Ovary (tissue), 7 donors: ENCODE measurements at regions not wholly inside any gene's neighbourhood (a gene's known extent, or its start where the extent isn't known, plus 50 kb on each side); places are given as distances from the start of the nearest gene placed in this dataset.
"Not testable (repeated sequence)": the region's sequence is repeated elsewhere in the genome, so short reads cannot be mapped to it uniquely, and the experiment has no call there.

Source experiments
- DNase-seq, 5 donors: peaks; one replicate each; pipeline ENCODE4 v3.0.0-alpha.2; 2019 to 2020
- H3K27ac ChIP-seq, 2 donors: fragments of 200-600 bp; one replicate each; pipeline versions ENCODE4 v1.5.1 to v1.8.0; 2019 to 2022
- H3K27me3 ChIP-seq: fragments of 200-600 bp; one replicate; pipeline ENCODE4 v1.8.0; 2022
- H3K36me3 ChIP-seq: fragments of 200-600 bp; sonication (generic); one replicate; pipeline ENCODE4 v1.5.1; 2019
- H3K4me1 ChIP-seq: one replicate; pipeline ENCODE4 v1.8.1; 2013; ENCODE audit warnings: mild to moderate bottlenecking, moderate library complexity; ENCODE audit not compliant: insufficient read depth
- H3K4me3 ChIP-seq: fragments of 200-600 bp; sonication (generic); one replicate; pipeline ENCODE4 v1.5.1; 2017
- H3K9me3 ChIP-seq, 2 donors: fragments of 200-600 bp in 1 of 2; sonication (generic) in 1 of 2; one replicate each; pipeline versions ENCODE4 v1.5.1 to v1.8.1; 2013 to 2019; ENCODE audit warnings: mild to moderate bottlenecking in 1 of 2, moderate library complexity in 1 of 2
- EP300 ChIP-seq: sonication (generic); formaldehyde crosslinking; IDR thresholded peaks from one replicate; pipeline ENCODE4 v1.6.1; 2017; ENCODE audit warnings: antibody characterized with exemption
- POLR2A ChIP-seq: fragments of 450-650 bp; IDR thresholded peaks from one replicate; pipeline ENCODE4 v1.6.1; 2017; ENCODE audit warnings: antibody characterized with exemption, mild to moderate bottlenecking, moderate library complexity
- WGBS, 3 donors: extraction: QIAGEN DNeasy Blood & Tissue Kit in 1 of 3; methylation state at CpG; one replicate each; pipeline versions ENCODE4 v1.1.5 to v1.1.7; 2013 to 2017; 5-methylcytosine and 5-hydroxymethylcytosine counted together
- intact Hi-C, 4 donors: fragments of 100-400 bp; cut with DNase I; formaldehyde crosslinking; loops; one replicate each; pipeline versions ENCODE4 v1.11.0 to v1.15.1; 2022 to 2023
- TF ChIP-seq, protein P1 (sequence below), 3 donors: fragments of 450-650 bp in 2 of 3; fragments of 200-600 bp in 1 of 3; IDR thresholded peaks; one replicate each; pipeline versions ENCODE4 v1.5.1 to v1.8.0; 2016 to 2022; ENCODE audit warnings: antibody characterized with exemption in 3 of 3, mild to moderate bottlenecking in 1 of 3
- donor health status: DM: no; HTN: no; CAD: no; lungs with moderate emphysema.
- donor health status: DM: no; HTN: no; CAD: no.
- donor health status: Bipolar disorder and iron deficiency.
- donor health status: DM: no; HTN: no; CAD: no.
- donor health status: DM: yes; HTN: yes; CAD: no.

DNA sequence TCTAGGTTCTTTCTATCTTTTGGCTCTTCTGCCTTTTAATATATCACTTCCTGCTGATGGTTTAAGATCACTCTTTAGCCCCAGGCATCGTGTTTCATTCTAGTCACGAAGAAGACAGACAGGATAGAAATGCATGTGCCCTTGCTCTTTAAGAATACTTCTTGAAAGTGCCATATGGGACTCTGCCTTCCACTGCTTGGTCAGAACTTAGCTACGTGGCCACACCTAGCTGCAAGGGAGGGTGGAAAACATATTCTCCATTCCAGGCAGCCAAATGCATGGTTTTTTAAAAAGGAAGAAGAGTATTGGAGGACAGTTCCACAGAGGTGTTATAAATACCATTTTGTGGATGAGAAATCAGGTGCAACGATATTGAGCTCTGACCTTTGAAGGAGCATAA is 143.3 kb downstream of the KLRB1 start:
- 74 to 84% (median 82%) methylated on average over 4 of the region's 4 CpGs for WGBS, 3 donors
- H3K27me3 ChIP-seq = no peaks in the 10 kb centered on the region
- TF ChIP-seq EP300 = no peak
- TF ChIP-seq POLR2A = no peak
- TF ChIP-seq, protein P1, sequence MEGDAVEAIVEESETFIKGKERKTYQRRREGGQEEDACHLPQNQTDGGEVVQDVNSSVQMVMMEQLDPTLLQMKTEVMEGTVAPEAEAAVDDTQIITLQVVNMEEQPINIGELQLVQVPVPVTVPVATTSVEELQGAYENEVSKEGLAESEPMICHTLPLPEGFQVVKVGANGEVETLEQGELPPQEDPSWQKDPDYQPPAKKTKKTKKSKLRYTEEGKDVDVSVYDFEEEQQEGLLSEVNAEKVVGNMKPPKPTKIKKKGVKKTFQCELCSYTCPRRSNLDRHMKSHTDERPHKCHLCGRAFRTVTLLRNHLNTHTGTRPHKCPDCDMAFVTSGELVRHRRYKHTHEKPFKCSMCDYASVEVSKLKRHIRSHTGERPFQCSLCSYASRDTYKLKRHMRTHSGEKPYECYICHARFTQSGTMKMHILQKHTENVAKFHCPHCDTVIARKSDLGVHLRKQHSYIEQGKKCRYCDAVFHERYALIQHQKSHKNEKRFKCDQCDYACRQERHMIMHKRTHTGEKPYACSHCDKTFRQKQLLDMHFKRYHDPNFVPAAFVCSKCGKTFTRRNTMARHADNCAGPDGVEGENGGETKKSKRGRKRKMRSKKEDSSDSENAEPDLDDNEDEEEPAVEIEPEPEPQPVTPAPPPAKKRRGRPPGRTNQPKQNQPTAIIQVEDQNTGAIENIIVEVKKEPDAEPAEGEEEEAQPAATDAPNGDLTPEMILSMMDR (IDR thresholded peaks at IDR 0.05) = no peak
- intact Hi-C loops = loop anchor here in 1 of 4 donors (10.0 kb wide), 1 partner anchor 130 kb away; no protein-coding TSS in a partner anchor
- no peak overlapping the region for H3K27ac ChIP-seq
- H3K9me3 ChIP-seq = no peaks in the 10 kb centered on the region
- H3K36me3 ChIP-seq = no peaks in the 10 kb centered on the region
- no peak overlapping the region for H3K4me3 ChIP-seq
- no peak for DNase-seq
- H3K4me1 ChIP-seq = no peaks in the 10 kb centered on the region

DNA sequence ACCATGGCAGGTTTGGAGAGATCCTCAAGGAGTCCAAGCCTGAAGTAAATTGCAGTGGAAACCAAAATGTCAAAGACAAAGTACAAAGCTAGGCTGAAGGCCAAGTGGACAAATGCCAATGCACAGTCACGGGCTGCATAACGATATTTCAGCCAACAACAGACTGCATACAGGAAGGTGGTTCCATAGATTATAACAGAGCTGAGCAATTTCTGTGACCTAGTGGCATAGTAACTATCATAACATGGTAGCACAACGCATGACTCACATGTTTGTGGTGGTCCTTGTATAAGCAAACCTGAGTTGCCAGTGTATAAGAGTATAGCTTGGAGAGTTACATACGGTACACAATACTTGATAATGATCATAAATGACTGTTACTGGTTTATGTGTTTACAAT is 152.2 kb downstream of the KLRB1 start:
- intact Hi-C loops, H3K36me3 ChIP-seq, H3K27ac ChIP-seq, H3K4me3 ChIP-seq, DNase-seq, H3K4me1 ChIP-seq, H3K9me3 ChIP-seq, H3K27me3 ChIP-seq: not testable (repeated sequence)
- 31 to 33% (median 32%) methylated on average over 4 of the region's 4 CpGs for WGBS, 3 donors

DNA sequence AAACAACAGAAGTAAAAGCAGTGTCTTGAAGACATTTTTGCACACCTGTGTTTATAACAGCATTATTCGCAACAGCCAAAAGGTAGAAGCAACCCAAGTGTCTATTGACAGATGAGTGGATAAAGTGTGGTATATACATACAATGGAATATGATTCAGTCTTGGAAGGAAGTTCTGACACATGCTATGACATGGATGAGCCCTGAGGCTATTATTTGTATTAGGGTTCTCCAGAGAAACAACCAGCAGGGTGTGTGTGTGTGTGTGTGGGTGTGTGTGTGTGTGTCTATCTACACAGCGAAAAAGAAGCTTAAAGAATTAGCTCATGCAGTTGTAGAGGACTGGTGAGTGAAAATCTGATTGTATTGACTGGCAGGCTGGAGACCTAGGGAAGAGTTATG is 153.7 kb downstream of the KLRB1 start:
- H3K27me3 ChIP-seq, H3K27ac ChIP-seq, H3K4me3 ChIP-seq, intact Hi-C loops, H3K36me3 ChIP-seq, H3K9me3 ChIP-seq, H3K4me1 ChIP-seq, DNase-seq: not testable (repeated sequence)
- 89 to 99% (median 96%) methylated on average over 2 of the region's 2 CpGs for WGBS, 3 donors

DNA sequence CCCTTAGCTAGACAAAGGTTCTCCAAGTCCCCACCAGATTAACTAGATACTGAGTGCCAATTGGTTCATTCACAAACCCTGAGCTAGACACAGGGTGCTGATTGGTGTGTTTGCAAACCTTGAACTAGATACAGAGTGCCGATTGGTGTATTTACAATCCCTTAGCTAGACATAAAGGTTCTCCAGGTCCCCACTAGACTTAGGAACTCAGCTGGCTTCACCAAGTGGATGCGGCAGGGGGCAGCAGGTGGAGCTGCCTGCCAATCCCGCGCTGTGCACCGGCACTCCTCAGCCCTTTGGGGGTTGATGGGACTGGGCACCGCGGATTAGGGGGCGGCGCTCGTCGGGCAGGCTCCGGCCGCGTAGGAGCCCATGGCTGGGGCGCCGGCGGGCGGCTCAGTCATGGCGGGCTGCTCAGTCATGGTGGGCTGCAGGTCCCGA is 157.6 kb downstream of the KLRB1 start:
- intact Hi-C loops, H3K27me3 ChIP-seq, H3K36me3 ChIP-seq, H3K27ac ChIP-seq, H3K4me3 ChIP-seq, DNase-seq, H3K9me3 ChIP-seq, H3K4me1 ChIP-seq: not testable (repeated sequence)
- WGBS, 3 donors = 68 to 91% (median 87%) methylated on average over 12 to 20 of the region's 20 CpGs

DNA sequence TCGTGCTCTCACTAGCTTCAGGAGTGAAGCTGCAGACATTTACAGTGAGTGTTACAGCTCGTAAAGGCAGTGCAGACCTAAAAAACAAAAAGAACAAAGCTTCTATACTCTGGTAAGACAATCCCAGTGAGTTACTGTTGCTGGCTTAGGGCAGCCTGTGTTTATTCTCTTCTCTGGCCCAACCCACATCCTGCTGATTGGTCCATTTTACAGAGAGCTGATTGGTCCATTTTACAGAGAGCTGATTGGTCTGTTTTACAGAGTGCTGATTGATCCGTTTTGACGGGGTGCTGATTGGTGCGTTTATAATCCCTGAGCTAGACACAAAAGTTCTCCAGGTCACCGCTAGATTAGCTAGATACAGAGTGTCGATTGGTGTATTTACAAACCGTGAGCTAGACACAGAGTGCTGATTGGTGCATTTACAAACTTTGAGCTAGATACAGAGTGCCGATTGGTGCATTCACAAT is 158.0 kb downstream of the KLRB1 start:
- H3K27me3 ChIP-seq, H3K36me3 ChIP-seq, H3K9me3 ChIP-seq, H3K4me1 ChIP-seq, H3K27ac ChIP-seq, H3K4me3 ChIP-seq, DNase-seq, intact Hi-C loops: not testable (repeated sequence)
- WGBS, 3 donors = 84 to 88% (median 87%) methylated on average over 9 of the region's 9 CpGs

DNA sequence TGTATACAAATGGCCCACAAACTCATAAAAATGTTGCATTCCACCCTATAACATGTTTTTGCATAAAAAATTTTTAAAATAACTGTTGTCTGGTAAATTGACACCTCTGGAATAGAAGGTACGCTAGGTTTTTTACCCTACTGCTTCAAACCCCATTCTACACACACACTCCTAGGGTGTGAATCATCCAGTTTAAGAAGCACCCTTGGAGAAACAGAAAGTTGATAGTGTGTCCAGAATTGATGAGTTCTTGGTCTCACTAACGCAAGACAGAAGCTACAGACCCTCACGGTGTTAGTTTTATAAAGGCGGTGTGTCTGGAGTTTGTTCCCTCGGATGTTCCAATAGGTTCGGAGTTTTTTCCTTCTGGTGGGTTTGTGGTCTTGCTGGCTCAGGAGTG is 158.5 kb downstream of the KLRB1 start:
- intact Hi-C loops = no loop called here
- Histone ChIP-seq H3K27me3 (no peaks in the 10 kb centered on the region), H3K9me3 (no peaks in the 10 kb centered on the region), H3K36me3 (no peaks in the 10 kb centered on the region), H3K4me3 (no peak overlapping the region), H3K4me1 (peaks cover 1% of the 10 kb centered on the region), H3K27ac (no peak overlapping the region)
- TF ChIP-seq EP300 (no peak), POLR2A (no peak)
- TF ChIP-seq, protein P1 (IDR thresholded peaks at IDR 0.05) = no peak
- WGBS, 3 donors = 67 to 73% (median 71%) methylated on average over 6 of the region's 6 CpGs
- no peak for DNase-seq

DNA sequence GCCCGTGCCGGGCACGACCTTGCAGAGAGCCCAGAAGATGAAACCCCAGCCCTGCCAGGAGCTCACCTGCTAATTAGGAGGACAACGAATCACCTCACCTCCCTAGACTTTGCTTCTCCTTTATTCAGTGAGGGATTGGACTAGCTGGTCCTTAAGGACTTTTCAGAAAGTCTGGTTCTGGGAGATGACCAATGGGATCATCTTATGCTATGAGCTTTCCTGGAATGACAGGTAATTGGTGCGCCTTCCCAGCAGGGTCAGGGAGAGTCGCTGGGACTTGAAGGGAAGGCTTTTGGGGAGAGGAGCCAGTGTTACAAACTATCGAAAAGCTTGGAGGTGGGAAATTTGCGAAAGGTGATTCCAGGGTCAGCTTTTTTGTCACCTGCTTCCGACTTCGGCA is 159.1 kb downstream of the KLRB1 start:
- H3K27ac ChIP-seq, intact Hi-C loops, H3K27me3 ChIP-seq, DNase-seq, H3K4me1 ChIP-seq, H3K9me3 ChIP-seq, H3K36me3 ChIP-seq: not testable (repeated sequence)
- WGBS, 3 donors = 33 to 60% (median 45%) methylated on average over 6 to 7 of the region's 10 CpGs
- H3K4me3 ChIP-seq = peak overlapping the region; percentile 49

DNA sequence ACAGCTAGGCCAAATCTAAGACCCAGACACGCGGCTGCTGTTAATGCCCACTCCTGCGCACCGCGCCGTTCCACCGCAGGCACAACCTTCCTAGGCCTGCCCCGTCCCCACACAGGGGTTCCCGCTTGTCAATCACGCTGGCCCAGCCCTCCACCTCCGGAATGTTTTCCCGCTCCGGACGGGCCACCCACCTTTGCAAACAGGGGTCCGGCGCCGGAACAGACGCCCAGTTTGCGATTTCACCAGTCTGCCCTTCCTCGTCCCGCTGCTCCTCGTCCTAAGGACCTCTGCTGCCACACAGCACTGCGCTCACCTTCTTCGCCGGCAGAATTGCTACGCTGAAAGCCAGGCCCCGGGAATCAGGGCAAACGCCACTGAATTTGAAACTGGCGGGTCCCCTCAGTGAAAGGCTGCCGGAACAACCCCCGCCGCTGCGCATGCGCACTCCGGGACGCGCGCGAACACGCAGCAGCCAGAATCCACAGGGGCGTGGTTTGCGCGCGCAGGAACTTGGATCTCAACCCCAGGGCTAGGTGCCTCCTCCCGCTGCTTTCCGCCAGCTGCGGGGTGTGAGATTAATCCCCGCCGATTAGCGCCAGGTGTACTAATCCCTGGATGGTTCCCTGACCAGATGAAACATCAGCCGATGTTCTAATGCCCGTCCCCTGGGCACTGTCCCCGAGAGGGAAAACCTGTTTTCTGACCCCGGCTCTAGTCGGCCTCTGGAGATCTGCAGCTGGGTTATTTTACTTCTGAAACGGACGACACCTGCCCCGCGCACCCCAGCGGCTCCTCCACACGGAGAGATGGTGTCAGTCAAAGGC is 159.7 kb downstream of the KLRB1 start:
- H3K4me3 ChIP-seq = peak overlapping the region; percentile 49
- 0% methylated on average over 34 to 61 of the region's 61 CpGs for WGBS, 3 donors
- intact Hi-C loops, H3K27ac ChIP-seq, H3K36me3 ChIP-seq, H3K9me3 ChIP-seq, H3K4me1 ChIP-seq, H3K27me3 ChIP-seq: not testable (repeated sequence)
- DNase-seq = peak; percentile 88 to 93 (median 90)

DNA sequence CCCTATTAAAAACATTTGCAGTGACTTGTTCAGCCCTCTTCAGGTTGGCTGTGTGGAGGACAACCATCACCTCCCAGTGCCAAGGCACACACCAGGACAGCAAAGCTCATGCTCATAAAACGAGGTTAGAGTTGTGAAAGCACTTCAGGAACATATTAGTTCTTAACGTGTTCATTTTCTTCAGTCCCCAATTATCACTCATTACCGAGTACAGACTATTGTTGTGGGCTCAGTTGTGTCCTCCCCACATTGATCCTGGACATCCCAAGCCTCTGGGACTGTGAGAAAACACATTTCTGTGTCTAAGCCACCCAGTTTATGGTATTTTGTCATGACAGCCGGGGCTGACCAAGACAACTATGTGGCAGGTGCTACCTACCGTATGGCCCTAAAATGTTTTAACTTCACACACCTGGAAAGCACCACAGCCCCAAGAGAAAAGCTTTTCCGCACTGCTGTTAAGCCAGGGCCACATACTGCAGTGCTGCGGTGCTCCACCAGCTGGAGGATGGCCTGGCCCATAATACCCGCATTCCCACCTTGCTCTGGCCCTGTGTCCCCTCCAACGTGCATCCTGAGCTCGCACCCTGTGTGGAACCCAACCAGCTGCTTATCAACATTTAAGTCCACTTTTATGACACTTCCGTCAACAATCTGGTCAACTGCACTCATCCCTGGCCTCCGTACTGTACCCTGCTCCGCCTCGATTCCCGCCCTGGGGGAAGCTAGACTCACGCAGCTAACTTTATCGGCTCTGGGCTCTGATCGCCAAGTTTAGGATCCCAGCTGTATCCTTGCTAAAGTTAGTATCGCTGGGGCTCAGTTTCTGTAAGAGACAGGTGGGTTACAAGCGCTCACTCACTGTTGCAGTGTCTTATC is 160.6 kb downstream of the KLRB1 start:
- H3K27ac ChIP-seq, H3K36me3 ChIP-seq, DNase-seq, H3K27me3 ChIP-seq, H3K4me1 ChIP-seq, intact Hi-C loops, H3K9me3 ChIP-seq: not testable (repeated sequence)
- peak overlapping the region; percentile 49 for H3K4me3 ChIP-seq
- 22 to 23% (median 23%) methylated on average over 15 to 18 of the region's 20 CpGs for WGBS, 3 donors
